Stimulated activated CD8-positive, alpha-beta memory T cell treated with anti-CD3 and anti-CD28 coated beads, Interleukin-4, amount 100 ng/mL, for 1 hour (primary cell): ENCODE measurements at regions not wholly inside any gene's neighbourhood (a gene's known extent, or its start where the extent isn't known, plus 50 kb on each side); places are given as distances from the start of the nearest gene placed in this dataset.

Experiments used
- DNase-seq, 2 donors: peaks; one replicate each; pipeline ENCODE4 v3.0.0-alpha.2; 2020; ENCODE audit warnings: low read depth in 2 of 2, low spot score in 1 of 2

GRCh38 chr2:191604154-191604553, 73.8 kb upstream of the NABP1 start:
- no peak for DNase-seq

DNA sequence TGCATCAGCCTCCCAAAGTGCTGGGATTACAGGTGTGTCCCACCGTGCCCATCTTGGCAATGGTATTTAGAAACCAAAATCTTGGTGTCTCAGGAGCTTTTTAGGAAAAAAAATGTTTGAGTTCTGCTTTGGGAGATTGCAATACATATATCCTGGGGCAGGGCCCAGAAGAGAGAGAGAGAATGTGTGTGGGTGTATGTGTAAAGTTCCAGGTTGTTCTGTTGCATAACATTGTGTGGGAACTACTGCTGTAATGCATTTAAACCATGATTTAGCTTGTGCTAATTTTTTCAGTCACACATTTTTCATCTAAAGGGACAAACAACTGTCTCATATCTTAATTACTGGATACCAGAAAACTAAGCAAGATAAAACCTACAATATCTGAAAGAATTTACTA, 70.8 kb upstream of the NABP1 start:
- no peak for DNase-seq

DNA sequence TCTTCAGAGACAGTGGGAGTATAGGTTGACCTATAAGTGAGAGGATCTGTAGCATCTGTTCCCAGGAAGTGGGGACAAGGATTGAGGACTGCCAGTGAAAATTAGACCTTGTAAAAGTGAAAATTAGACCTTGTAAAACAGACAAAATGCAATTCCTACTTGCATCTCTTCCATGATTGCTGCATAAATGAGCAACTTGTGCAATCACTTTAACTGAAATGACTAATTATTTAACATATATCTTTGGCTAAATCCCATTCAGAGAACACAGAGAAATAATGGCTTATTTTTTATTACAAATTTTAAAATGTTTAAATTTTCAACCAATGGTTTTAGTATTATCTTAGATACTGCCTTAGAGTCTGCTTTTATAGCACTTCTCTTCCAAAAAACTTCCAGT, 67.2 kb upstream of the NABP1 start:
- DNase-seq: no peak

GRCh38 chr2:191611614-191612013, 66.3 kb upstream of the NABP1 start:
- DNase-seq: no peak

- no peak for DNase-seq
Observed at GRCh38 chr2:191612496-191612895, 65.4 kb upstream of the NABP1 start.

DNA sequence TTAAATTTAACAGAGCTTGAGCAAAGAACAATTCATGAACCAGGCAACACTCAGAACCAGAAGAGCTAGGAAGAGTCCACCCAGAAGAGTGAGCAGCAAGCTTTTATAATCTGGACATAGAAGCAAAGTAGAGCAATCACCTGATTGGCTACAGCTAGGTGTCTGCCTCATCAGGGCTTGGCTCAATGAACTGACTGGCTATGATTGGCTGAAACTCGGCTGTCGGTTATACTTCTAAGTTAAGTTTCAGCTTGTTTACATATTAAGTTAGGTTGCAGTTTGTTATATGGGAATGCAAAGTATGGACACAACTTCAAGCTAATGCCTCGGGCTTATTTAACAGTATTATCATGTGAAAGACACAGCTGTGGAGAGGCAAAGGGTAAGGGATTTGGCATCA, 63.2 kb upstream of the NABP1 start:
- DNase-seq: no peak

- no peak for DNase-seq
Observed at GRCh38 chr2:191615596-191615995, 62.3 kb upstream of the NABP1 start.

DNA sequence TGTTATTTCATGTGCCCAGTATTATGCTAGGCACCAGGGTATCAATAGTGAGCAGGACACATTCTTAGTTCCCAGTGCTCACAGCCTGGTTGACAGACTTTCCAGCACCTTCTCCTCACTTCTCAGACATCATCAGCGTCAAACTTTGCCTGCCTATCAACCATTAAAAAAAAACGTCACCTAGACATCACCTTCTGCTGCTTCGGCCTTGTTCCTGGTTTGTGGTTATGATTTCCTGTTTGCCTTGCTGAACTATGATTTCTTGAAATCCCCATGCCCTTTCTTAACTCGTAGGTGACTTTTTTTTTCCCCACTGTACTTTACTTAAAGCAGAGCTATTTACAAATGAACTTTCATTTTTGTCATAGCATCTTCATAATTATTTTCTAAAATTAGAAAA, 60.4 kb upstream of the NABP1 start:
- no peak for DNase-seq

DNA sequence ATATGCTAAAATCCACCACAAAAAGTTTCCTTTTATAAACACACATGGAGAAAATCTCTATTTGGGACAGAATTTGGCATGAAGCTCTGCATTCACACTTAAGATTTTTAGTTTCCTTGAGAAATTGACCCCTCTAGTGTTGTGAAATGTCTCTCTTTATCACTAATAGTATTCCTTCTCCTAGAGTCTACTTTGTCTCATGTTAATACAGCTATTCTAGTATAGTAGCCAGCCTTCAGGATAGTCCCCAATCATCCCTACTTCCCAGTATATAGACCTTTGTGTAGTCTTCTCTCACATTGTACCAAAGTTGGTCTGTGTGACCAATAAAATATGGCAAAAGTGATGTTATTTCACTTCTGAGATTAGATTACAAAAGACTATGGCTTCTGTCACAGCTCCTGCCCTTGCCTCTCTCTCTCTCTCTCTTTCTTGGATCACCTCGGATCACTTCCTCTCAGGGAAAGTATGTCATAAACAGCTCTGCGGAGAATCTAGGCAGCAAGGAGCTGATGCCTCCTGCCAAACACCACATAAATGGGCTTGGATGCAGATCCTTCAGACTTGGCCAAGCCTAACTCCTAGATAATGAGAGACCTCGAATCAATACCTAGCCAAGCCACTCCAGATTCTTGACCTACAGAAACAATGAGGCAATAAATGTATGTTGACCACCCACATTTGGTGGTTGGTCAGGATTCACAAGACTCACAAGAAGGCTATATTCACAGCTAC, 59.7 kb upstream of the NABP1 start:
- no peak for DNase-seq

- no peak for DNase-seq
Observed at GRCh38 chr2:191618786-191619185, 59.1 kb upstream of the NABP1 start.

GRCh38 chr2:191620144-191620543, 57.8 kb upstream of the NABP1 start:
- DNase-seq: no peak

DNA sequence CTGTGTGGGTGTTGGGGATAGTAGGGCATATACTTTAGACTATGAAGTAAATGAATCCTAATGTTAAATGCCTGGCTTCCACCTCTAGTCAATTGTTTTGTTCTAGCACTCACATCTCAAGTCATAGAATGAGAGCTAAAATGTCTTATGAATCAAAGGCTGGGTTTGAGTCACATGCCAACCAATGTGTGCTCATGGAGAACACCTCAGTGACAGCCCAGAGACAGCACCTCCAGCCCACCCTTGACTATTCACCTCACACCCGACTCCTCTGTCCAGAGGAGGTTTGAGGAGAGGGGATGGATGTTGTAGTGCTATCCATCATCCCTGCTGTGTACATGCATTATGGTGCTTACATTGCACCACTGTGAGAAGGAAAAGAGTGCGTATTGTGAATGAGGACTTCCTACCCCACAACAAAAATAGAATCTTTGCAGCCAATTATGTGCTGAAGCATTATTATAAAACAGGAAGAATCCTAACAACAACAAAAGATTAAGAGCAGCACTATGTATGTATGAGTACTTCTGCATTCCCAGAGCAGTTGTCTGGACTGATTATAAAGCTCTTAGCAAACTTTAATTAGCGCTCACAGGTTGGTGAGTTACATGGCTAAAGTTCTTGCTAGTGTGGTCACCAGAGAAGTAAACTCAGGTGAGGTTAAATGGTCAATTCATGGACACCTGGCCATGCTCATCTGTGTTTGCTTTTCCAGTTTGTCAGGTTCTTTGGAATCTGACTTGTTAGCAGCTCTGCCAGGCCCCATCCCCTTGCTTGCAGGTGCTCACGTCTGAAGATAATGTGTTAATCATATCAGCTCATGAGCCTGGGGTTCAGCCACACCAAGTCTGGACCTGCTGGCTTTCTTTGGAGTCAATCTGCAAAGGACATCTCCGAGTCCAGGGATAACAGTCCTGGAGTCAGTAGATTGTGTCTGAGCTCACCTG, 55.3 kb upstream of the NABP1 start:
- no peak for DNase-seq

DNA sequence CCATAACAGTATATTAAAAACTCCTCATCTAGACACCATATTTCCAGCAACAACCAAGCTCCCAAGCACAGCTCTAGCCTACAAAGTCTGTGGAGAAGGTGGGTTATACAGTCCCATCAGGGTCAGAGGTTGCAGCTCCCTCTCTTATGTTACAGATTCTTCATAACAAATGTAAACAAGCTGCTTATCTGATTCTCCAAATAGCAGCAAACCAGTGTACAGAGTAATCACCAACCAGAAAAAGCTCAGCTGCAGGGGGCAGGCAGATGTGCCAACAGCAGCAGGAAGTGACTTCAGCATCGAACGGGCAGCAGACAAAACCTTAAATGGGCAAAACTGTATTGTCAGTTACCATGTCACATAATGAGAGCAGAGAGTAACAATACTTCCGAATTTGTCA, 52.9 kb upstream of the NABP1 start:
- peak in 1 of 2 donors; percentile 15 for DNase-seq

- DNase-seq: no peak
Observed at GRCh38 chr2:191625446-191625845, 52.5 kb upstream of the NABP1 start.

DNA sequence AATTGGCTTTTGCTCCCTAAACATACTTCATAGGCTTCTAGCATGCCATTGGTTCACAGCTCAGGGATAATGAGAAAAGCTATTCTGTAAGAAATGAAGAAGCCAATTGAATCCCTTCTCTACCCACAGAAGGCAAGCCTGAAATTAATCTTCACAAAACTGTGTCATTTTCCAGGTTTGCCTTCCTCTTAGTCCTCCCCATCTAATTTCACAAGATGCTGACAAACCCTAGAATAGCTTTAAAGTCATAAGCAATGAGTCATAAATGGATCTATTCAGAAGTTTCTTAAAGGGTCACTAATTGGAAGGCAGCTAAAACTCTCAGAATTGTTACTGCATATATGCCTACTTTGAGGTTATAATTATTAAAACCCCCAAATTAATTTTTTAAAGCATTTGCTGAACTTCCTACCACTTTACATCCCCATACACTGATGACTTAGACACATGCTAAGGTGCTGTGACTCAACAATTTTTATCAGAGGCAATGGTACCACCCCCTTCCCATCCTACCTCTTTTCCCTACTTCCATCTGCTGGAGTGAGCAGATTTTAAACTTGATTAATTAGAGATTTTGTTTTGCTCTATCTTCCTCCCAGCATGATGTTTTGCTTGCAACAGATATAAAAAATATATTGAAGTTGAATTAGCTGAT, 51.3 kb upstream of the NABP1 start:
- DNase-seq: no peak

GRCh38 chr2:191627518-191627917, 50.4 kb upstream of the NABP1 start:
- no peak for DNase-seq
